Forelimb muscle (tissue), 1 donor: ENCODE measurements at regions not wholly inside any gene's neighbourhood (a gene's known extent, or its start where the extent isn't known, plus 50 kb on each side); places are given as distances from the start of the nearest gene placed in this dataset.
"Not testable (repeated sequence)": the region's sequence is repeated elsewhere in the genome, so short reads cannot be mapped to it uniquely, and the experiment has no call there.

ENCODE experiments used
- DNase-seq: peaks from one replicate; pipeline ENCODE4 v3.0.0-alpha.2; 2013; ENCODE audit warnings: low read depth

DNA sequence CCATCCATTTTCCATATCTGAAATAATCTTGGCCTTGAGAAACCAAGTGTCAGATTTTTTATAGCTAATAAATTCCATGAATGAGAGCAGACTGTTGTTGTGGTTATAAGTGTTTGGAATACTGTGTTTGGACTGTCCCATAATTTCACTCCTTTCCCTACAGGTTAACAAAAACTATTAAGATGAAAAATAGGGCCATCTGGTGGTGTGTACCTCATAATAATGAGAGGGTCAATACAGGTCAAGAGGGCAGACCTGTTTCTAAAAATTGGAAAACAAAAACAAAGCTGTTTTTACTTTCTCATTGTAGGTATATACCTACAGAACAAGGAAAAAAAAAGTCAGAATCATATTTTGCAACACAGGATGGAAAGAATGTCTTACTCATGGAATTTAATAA lies 553.8 kb upstream of the SGO1 start:
- DNase-seq, result no peak

GRCh38 chr3:20736287-20736852 lies 550.4 kb upstream of the SGO1 start:
- no peak for DNase-seq

GRCh38 chr3:20729185-20729584 lies 543.2 kb upstream of the SGO1 start:
- no peak for DNase-seq

- no peak for DNase-seq
Measured at GRCh38 chr3:20726786-20727185, 540.8 kb upstream of the SGO1 start.

DNA sequence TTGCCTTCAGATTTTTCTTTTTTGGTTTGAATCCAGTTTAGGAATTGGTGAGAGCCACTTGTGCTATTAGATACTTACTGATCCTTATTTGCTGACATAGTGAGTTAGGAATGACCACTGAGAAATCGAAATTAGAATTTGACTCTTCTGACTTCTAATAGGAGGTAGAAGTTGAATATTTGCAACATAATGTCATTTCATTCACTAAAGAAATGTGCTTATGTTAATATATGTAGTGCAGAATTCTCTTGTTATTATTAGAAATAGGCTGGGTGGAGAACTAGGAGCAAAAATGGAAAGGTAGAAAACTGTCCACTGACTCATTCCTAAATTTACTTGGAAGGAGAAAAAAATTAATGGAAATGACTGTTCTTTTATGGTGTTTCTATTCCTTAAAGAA lies 538.2 kb upstream of the SGO1 start:
- no peak for DNase-seq

- DNase-seq, result not testable (repeated sequence)
Measured at GRCh38 chr3:20716425-20716824, 530.4 kb upstream of the SGO1 start.

DNA sequence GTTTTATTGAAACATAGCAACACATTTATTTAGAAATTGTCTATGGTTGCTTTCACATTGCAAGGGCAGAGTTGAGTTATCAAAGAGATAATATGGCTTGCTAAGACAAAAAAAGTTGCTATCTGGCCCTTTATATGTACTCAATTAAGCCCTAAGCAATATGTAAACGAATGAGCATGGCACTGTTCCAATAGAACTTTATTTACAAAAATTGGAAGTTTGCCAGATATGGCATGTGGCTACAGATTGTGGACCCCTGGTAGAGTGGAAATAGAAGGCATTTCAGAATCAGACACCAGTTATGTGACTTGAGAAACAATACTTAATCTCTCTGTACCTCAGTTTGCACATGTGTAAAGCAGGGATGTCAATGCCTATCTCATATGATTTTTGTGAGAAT lies 515.6 kb upstream of the SGO1 start:
- no peak for DNase-seq

- DNase-seq, result no peak
Measured at GRCh38 chr3:20700714-20701113, 514.7 kb upstream of the SGO1 start.

DNA sequence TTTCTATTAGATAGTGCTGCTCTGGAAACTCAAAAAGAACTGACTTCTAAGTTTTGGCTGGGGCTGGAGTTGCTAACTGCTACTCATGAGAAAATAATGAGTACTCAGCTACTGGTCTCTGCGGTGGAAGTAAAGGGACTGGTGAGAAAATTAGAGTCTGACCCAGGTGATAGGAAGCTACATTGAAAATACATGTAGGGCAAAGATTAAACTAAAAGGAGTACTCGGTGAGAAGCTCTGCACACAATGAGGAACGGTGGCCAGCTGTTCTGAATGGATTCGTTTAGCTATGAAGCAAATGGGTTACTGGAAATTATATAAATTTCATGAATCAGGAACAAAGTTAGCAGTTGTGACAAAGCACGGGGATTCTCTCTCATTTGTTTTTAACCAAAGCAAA lies 512.9 kb upstream of the SGO1 start:
- no peak for DNase-seq

GRCh38 chr3:20696388-20697150 lies 510.6 kb upstream of the SGO1 start:
- no peak for DNase-seq

DNA sequence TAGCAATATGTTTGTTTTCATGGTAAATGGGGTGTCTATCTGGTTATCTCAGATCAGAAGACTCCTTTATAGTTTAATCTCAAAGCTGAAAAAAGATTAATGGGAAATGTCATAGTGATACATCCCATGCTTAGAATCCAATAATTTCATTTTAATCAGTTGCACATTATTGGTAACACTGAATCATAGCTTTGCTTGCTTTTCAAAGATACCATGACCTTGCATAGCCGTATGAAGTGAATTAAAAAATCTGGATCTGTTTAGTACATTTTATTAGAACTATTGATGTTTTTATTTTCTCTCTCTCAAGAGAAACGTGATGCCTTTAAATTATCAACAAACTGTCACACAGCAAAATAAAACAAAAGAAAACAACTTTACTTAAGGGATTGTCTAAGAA lies 506.7 kb upstream of the SGO1 start:
- DNase-seq, result no peak

- DNase-seq, result peak; percentile 87
Measured at GRCh38 chr3:20683910-20684309, 497.9 kb upstream of the SGO1 start.

DNA sequence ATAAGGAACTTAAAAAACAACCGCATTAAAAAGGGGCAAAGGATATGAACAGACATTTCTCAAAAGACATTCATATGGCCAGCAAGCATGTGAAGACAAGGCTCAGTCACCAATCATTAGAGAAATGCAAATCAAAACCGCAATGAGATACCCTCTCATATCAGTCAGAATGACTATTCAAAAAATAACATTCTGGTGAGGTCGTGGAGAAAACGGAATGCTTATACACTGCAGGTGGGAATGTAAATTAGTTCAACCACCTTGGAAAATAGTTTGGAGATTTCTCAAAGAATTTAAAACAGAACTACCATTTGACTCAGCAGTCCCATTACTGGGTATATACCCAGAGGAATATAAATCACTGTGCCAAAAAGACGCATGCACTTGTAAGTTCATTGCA lies 496.6 kb upstream of the SGO1 start:
- no peak for DNase-seq

DNA sequence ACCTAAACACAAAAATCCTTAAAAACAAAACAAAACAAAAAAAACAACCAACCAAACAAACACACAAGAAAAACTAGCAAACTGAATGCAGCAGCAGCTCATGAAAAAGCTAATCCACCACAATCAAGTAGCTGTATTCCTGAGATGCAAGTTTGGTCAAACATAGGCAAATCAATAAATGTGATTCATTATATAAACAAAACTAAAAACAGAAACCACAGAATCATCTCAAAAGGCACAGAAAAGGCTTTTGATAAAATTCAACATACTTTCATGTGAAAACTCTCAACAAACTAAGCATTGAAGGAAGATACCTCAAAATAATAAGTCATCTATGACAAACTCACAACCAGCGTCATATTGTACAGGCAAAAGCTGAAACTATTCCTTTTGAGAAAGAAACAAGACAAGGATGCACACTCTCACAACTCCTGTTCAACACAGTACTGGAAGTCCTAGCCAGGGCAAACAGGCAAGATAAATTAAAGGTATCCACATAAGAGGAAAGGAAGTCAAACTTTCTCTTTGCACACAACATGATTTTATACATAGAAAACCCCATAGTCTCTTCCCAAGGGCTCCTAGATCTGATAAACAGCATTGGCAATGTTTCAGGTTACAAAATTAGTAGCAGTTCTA lies 495.1 kb upstream of the SGO1 start:
- no peak for DNase-seq

- DNase-seq, result no peak
Measured at GRCh38 chr3:20673866-20674265, 487.9 kb upstream of the SGO1 start.

GRCh38 chr3:20669675-20670074 lies 483.7 kb upstream of the SGO1 start:
- DNase-seq, result no peak

DNA sequence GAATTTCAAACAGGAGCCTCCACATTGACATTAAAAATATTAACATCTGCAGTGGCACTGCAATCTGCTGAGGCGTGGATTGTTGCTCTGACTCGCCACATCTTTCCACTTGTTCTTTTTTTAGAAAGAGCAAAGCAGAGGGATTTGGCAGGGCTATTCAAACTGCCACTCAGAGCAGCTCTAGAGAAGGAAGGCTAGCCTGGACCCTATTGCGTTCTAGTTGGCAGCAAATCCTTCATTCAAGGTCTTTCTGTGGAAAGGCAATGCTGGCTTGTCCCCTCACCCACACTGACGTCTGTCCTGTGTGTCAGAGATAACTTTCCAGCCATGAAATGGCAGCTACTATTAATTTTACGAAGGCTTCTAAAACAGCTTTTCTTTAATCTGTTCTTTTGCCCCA lies 483.2 kb upstream of the SGO1 start:
- no peak for DNase-seq

DNA sequence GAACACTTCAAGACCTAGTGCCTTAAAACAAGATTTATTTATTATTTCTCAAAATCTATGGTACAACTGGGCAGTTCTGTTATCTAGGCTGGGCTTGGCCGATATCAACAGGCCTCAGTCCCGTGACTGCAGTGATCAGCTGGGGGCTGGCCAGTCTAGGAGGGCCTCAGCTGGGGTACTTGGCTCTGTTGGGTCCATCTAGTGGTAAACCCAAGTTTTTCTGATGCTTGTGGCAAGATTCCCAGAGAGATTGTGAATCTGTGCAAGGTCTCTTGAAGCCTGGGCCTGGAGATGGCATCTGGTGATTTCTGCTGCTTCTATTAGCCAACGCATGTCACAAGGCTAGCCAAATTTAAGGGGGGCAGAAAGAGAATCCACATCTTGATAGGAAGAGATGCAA lies 482.4 kb upstream of the SGO1 start:
- DNase-seq, result no peak

DNA sequence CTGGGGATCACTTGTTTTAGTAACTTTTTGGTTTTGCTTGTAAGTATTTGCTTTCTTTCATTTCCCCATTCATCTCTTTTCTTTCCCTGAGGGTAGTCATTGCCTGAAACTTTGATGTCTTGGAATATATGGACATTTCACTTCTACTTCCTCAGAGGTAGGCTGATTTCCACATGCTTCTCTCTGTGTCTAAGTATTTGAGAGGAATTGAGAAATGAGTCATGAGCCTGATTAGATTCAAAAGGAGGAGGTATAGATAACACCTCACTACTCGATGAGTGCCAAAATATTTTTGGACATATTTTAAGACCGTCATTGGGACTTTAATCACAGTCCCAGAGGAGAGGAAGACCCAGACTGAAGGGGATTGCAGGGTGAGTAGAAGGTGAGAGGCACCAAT lies 480.1 kb upstream of the SGO1 start:
- DNase-seq, result no peak

- DNase-seq, result no peak
Measured at GRCh38 chr3:20658491-20658890, 472.5 kb upstream of the SGO1 start.

DNA sequence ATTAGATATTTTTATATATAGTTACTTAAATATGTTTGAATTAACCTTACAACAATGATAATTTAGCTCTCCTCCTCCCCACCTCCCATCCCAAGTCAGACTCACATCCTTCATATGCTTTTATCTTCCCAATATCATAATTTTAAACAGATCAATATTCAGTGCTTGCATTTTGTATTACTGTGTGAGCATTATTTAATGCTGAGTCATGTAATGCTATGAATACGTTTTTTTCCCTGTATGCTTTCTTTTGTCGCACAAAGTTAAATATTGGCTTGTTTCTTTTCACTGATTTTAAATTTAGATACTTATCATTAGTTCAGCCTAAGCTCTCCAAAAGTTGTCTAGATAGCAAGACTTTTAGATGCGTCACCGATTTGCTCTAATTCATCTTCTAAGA lies 471.6 kb upstream of the SGO1 start:
- no peak for DNase-seq

DNA sequence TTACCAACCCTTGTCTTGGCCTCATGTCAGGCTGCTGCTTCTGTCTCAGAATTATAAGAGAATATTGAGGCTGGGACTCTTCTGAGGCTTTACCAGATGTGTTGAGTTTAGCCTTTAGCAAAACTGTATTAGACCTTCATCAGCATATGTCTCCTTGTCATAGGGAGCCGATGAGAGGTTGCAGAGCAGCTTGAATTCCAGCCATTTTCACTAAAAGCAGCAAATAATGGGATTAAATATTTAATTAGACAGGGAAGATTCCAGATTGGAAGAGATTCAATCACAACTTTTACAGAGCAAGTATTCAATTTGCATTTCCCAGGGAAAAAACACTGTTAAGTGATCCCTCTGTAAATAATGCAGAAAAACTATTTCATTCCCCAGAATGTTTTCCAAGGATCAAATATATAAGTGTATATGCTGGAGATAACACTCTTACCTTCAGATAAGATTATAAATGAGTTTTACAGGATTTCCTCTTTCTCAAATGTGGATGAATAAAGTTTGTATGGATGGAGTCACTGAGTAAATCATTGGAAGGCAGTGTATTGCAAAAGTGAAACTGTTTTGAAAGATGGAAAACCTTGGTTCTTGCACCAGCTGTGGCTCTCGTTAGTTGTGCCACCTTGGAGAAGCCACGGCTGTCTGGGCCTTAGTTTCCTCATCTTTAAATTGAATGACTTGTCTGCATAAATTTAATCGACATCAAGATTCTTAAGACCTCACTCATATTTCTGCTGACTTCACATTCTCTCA lies 466.4 kb upstream of the SGO1 start:
- no peak for DNase-seq

DNA sequence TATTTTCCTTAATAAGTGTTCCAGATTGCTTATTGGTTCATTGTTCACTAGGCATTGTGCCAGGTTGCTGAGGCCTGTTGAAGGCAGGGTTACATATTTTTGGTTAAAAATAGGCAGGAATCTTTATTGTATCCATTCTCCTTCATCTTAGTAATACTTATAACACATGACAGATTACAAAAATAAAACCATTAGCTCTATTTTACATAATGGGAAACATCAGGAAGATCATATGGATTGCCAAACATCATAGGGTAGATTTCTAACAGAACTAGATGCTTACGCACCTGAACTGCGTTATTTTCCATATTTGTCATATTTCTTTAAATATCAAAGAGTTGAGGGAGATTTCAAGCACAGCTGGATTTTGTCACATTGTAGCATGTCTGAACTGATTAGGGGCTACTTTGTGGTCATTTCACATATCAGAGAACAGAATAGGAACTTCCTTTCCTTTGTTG lies 462.9 kb upstream of the SGO1 start:
- DNase-seq, result no peak
